SW480 (cell line): ENCODE measurements at regions not wholly inside any gene's neighbourhood (a gene's known extent, or its start where the extent isn't known, plus 50 kb on each side); places are given as distances from the start of the nearest gene placed in this dataset.
"Not testable (repeated sequence)": the region's sequence is repeated elsewhere in the genome, so short reads cannot be mapped to it uniquely, and the experiment has no call there.

Experiments
- DNase-seq: peaks from one replicate; pipeline ENCODE4 v3.0.0-alpha.2; 2016; ENCODE audit warnings: low spot score

DNA sequence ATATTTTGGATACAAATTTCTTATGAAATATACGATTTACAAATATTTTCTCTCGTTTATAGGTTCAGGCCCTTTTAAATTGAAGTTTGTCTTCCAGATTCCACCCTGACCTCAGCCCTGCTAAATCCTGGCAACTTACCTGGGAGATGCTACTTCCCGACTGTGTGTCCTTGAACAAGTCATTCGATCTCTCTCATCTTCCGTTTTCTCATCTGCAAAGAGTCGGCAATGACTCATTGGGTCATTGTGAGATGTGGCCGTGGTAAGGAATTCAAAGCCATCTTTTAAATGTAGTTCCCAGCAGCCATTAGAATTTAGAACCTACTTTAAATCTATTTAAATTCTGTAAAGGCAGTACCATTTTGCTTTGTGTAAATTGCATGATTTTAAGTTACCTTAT is 72.5 kb downstream of the LHX2 start:
- no peak for DNase-seq

DNA sequence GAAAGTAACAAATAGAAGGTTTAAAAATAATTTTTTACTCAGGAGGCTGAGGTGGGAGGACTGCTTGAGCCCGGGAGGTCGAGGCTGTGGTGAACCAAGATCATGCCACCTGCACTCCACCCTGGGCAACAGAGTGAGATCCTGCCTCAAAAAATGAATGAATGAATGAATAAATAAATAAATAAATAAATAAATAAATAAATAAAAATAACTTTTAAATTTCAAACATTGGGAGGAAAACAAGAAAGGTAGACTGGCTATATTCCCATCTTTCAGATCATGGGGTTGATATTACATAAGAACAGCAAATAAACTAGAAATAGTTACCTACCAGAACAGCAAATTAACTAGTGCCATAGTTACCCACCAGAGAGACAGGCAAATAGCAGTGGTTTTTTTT is 75.7 kb downstream of the LHX2 start:
- no peak for DNase-seq

DNA sequence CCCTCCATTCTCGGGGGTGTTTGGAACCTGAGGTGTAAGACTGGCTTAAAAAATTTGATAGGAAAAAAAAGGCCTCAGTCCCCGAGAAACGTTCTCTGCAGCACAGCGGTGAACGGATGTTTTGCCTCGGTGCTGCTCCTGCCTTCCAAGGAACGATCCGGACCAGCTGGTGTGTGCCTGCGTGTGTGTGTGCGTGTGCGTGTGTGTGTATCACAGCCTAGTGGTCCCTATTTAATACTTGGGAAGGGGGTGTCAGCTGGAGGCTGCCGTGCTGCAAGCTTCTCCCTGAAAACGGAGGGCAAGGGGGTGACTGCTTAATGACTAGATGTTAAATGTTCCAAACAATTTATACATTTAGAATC is 76.9 kb downstream of the LHX2 start:
- DNase-seq, result no peak

DNA sequence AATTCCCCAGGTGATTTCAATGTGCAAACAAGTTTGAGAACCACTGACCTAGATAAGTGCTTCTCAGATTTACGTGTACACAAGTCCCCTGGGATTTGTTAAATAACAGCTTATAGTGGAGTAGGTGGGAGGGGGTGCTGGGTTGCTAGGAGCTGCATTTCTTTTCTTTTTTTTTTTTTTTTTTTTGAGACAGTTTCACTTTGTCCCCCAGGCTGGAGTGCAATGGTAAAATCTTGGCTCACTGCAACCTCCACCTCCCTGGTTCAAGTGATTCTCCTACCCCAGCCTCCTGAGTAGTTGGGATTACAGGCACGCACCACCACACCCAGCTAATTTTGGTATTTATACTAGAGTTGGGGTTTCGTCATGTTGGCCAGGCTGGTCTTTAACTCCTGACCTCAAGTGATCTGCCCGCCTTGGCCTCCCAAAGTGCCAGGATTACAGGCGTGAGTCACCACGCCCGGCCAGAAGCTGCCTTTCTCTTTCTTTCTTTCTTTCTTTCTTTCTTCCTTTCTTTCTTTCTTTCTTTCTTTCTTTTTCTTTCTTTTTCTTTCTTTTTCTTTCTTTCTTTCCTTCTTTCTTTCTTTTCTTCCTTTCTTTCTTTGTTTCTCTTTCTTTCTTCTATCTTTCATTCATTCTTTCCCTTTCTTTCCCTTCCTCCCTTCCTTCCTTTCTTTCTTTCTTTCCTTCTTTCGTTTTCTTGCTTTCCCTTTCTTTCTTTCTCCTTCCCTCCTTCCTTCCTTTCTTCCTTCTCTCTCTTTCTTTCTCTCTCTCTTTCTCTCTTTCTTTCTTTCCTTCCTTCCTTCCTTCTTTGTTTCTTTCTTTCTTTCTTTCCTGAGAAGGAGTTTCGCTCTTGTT is 78.3 kb downstream of the LHX2 start:
- not testable (repeated sequence) for DNase-seq

DNA sequence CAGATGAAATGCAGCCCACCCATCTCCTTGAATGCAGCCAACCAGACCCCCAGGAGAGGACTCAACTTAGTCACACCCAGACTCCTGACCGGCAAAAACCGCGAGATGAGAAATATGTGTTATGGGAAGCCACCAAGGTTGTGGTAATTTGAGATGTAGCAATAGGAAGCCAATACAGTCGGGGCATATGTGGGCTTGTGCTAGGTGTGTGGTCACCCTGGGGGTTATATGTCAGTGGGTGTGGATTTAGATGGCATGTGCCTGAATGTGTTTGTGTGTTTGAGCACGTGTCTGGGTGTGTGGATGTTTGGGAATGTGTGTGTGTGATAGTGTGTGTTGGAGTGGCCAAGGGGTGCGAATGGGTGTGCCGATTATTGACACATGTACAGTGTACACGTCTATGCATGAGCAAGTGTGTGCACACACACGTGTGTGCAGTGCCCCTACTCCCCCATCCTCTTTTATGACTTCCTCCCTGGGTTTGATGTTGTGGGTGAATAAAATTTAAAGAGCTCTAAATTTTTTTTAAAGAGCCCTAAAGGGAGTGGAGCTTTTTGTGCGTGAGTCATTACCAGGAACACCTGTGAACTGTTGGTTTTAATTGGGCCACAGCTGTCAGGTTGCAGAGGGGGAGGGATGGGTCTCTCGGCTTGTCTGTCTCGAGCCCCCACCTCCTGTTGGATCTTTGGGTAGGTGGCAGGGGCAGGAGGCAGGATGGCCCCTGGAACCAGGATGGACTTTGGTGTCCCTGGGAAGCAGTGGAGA is 86.8 kb downstream of the LHX2 start:
- peak; percentile 95 for DNase-seq

DNA sequence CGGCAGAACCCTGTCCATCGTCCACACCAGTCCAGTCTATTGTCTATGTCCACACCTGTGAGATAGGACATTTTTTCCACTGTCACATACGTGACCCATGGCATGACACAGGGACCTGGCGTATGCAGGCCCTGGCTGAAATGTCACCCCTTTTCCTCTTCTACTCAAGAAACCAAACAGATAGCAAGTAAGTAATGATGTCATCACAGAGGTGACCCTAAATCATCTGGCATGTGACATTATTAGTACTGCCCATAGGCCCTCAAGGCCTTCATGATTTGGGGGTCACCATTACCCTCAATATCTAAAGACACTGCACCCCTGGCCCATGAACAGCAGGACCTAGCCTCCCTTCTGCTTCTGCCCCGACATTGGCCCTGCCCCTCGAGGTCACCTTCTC is 88.3 kb downstream of the LHX2 start:
- no peak for DNase-seq

DNA sequence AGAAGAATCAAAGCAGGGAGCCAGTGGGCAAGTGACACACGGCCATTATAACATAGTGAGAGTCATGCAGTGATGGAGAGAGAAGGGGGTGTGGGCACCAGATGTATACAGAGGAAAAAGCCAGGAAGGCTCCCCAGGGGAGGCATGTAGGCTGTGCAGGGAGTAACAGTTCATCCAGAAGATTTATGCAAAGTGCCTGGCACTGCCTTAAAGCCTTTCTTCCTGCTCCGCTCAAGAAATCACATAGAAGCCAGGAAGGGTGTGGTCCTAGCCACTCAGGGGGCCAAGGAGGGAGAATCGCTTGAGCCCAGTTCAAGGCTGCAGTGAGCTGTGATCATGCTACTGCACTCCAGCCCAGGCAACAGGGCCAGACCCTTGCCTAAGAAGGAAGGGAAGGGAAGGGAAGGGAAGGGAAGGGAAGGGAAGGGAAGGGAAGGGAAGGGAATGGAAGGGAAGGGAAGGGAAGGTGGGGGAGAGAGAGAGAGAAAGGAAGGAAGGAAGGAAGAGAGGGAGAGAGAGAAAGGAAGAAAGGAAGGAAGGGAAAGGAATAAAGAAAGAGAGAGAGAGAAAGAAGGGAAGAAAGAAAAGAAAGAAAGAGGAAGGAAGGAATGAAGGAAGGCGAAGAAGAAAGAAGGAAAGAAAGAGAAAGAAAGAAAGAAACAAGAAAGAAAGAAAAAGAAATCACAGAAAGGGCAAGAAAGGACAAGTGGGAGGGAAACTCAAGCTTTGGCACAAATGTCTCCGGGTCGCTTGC is 89.8 kb downstream of the LHX2 start:
- DNase-seq, result no peak

DNA sequence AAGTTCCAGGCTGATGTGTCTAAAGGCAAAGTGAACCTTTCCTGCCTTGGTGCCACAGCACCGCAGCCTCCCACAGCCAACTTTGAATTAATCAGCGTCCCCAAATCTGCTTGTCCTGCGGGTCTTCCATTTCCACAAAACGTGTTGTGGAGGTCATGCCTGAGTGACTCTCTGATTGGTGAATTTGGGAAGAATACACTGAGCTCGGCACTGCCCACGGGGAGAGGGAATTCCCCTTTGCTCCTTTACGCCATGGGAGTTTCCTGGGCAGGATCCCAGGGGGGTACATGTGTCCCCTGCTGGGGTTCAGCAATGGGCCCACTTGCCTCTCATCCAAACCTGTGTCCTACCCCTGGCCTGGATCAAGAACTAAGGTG is 90.4 kb downstream of the LHX2 start:
- no peak for DNase-seq

DNA sequence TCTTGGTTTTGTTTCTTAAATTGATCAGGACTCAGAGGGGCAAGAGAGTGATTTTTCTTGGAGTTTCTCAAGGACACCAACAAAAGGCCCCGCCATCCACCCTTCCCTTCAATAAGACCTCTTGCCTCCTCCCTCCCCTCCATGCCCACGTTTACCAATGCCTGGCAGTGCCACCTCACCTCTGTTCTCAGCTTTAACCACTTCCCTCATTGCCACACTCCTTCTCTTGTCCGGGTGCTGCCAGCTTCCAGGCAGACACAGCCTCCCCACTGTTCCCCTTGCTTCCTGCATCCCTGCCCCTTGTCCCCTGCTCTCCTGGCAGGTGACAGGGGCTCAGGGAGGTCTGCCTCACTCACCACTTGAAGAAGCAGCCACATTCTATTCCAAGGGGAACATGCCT is 90.8 kb downstream of the LHX2 start:
- no peak for DNase-seq

DNA sequence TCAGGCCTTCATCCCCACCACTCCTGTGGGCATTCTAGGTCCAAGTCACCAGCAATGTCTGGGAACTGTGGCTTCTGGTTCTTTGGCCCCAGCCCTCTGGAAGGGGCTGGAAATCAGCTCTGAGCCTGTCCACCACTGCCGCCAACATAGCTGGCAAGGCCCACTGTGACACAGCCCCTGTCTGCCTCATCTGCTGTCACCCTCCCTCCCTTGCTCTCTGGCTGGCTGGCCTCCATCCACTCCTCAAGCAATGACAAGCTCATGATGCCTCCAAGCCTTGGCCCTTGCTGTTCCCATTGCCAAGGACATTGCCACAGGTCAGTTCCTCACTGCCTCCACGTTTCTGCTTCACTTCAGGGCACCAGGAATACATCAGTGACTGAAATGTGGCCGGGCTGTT is 93.7 kb downstream of the LHX2 start:
- no peak for DNase-seq

DNA sequence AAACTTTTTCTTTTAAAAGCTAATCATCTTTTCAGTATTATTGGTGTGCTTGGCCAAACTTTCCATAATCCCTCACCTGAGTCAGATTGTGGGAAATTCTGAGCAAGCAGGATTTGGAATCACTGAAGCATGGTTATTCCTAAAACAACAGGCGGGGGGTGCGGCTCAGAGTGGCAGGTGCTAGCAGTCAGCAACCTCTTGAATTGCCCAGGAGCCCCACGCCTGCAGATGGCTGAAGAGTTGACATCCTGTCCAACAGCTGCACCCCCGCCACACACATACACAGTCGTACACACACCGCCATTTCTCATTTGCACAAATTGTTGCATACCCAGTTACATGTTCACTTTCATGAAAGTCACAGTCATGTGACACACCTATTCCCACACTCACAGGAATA is 96.6 kb downstream of the LHX2 start:
- no peak for DNase-seq

DNA sequence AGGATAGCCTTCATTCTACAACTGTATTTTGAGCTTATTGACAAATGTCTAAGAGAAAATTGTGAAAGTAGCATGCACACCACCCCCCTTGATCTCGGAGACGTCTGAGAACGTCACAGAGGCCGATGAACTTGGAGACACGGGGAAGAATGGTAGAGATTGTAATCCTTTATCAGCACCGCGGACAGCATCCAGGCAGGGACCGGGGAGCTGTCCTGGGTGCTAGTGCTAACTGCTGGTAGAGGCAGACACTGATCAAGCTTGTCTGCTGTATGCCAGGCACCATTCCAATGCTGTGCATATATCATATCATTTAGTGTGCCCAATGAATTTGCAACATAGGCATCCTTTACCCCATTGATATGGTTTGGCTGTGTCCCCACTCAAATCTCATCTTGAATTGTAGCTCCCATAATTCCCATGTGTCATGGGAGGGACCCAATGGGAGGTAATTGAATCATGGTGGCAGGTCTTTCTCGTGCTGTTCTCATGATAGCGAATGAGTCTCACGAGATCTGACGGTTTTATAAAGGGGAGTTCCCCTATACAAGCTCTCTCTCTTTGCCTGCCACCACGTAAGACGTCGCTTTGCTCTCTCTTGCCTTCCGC is 98.8 kb downstream of the LHX2 start:
- DNase-seq, result peak; percentile 47

DNA sequence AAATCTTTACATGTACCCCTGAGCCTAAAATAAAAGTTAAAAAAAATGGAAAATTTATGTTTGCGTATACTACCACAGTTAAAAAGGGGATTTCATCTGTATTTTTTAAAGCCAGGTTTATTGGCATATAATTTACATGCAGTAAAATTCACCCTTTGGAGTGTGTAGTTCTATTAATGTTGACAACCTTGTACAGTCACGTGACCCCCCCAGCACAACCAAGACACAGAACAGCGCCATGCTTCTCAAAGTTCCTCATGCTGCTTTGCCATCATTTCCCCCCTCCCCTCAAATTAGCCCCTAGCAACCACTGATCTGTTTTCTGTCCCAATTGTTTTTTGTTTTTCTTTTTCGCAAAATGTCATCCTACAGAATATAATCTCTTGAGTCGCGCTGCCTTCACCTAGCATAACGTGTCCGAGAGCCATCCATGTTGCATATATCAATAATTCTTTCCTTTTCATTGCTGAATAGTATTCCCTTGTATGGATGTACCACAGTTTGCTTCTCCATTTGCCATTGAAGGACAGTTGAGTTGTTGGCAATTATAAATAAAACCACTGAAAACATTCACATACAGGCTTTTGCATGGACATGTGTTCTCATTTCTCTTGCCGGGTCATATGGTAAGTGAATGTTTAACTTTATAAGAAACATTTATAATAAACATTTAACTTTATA is 105.3 kb downstream of the LHX2 start:
- DNase-seq, result no peak

DNA sequence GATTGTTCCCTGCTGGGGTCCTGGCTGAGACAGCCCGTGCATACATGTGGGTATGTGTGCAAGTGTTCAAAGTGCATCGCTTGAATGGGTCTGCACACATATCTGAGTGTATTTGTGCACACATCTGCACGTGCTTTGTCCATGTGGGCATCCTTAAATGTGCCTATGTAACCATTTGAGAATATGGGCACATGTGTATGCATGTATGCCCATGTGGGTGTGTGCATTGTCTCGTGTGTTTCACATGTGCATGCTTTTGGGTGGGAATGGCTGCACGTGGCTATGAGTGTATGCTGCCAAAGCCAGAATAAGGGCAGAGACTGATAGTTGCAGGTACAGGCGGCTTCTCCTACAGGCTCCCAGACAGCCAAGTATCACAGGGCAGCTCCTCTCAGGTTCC is 107.3 kb downstream of the LHX2 start:
- no peak for DNase-seq

DNA sequence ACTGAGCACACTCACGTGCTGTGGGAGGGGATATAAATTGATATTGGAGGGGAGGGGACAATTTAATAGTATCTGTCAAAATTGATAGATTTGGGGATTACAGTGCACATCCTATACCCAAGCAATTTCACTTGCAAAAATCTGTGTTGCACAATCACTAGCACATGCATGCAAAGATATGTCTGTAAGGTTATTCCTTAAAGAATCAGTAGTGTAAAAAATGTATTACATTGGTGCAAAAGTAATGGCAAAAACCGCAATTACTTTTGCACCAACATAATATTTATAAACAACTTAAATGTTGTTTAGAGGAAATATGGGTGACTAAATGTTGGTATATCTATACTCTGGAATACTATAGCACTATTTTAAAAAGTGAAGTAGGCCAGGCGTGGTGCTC is 108.7 kb downstream of the LHX2 start:
- no peak for DNase-seq

DNA sequence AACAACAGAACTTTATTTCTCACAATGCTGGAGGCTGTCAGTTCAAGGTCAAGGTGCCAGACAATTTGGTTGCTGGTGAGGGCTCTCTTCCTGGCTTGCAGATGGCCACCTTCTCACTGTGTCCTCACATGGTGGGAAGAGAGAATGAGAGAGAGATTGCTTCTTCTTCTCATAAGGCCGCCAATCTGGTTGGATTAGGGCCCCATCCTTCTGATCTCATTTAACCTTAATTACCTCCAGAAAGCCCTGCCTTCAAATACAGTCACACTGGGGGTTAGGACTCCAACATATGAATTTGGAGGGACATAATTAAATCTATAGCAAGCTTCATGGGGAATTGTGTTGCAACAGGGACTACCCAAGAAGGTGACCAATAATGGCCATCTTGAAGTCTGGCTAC is 110.2 kb downstream of the LHX2 start:
- no peak for DNase-seq

DNA sequence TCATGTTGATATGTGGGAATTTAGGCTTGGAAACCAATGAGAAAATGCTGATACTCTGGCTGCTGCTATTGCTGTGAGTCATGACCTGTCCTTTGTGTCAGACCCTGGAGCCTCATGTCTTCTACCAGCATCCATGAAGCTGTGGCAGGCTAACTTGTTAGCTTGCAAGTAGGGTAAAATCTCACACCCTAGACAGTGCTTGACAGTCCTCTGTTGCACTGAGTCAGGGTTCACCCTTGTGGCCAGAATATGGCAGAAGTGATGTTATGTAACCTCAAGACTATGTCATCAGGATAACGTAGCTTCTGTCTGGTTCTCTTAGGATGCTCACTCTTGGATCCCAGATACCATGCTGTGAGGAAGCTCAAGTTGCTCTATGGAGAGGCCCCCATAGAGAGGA is 110.8 kb downstream of the LHX2 start:
- no peak for DNase-seq

DNA sequence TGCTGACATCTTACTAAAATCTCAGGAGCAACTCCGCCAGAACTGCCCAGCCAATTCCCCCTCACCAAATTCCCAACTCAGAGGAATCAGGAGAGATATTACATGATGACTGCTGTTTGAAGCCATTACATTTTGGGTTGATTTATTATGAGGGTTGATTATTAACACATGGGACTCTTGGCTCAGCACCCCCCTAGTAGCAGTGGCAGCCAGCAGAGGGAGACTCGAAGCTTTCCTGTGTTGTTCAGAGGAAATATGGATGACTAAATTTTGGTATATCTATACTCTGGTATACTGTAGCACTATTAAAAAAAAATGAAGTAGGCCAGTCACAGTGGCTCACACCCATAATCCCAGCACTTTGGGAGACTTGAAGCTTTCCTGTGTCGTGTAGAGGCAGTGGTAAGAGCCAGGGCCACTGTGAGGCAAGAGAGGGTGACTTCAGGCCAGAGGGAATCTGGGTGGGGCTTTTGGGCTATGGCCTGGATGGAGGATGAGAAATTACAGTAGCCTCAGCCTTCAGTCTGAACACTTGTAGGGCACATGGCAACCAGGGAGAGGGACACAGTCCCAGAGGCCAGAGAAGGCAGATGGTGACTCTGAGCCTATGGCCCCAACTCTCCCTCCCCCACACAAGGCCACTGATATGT is 111.4 kb downstream of the LHX2 start:
- DNase-seq, result no peak

DNA sequence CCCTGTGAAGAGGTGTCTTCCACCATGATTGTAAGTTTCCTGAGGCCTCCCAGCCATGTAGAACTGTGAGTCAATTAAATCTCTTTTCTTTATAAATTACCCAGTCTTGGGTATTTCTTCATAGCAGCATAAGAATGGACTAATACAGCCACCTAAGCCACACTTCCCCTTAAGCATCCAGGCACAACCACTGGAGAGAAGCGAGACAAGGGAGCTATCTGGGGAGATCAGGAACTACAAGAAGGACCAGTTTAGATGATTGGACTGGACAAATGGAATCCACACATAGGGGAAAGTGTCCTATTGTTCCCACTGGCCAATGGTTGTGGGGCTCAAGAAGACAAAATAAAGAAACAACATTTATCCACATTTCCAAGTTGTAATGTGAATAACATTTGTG is 112.1 kb downstream of the LHX2 start:
- DNase-seq, result not testable (repeated sequence)

DNA sequence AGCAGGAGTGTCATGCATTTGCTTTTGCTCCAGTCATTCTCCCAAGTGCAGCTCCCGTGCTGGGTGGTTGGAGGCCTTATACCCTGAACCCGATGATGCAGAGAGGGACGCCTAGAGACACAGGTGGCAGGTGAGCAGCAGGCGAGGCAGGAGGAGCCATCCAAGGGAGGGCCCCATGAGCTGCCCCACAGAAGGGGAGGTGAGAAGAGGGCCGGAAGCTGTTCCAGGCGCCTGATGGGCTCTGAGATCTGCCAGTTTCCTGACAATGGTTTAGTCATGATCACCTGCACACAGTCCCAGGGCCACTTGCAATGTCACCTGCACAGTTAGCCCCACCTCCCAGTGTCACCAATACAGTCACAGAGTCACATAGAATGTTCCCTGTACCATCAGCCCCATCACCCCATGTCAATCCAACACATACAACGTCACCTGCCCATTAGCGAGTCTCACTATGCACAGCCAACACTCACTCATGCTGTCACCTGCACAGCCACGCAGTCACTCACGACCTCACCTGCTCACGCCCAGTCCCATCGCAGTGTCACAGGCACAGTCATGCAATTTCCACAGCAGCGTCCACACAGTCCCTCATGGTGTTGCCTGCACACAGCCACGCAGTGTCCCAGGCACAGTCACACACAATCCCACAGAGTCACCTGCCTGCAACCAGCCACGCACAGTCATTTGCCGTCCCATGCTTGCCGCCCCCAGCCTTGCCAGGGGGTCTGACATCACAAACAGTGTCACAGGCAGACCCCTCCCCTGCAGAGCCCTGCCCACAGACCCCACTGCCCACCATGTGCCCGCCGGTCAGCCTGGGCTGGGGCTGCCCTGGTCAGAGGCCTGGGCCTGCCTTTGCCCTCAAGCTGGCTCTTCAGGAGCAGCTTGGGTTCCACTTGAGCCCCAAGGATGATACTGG is 113.4 kb downstream of the LHX2 start:
- no peak for DNase-seq

DNA sequence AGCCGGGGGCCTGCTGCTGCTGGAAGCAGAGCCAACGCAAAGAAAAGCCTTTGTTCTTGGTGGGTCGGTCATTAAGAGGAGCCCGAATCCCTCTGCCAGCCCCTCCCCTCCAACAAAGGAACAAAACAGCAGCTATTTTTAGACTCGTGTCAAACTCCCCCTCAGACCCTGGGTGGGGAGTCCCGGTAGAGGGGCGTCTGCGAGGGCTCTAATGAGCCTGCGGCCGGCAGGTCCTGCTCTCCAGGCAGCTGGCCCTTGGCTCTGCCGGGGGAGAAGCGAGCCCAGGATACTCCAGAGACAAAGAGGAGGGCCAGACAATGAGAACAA is 114.0 kb downstream of the LHX2 start:
- DNase-seq, result no peak
